Stomach (tissue), 8 donors: ENCODE measurements at regions not wholly inside any gene's neighbourhood (a gene's known extent, or its start where the extent isn't known, plus 50 kb on each side); places are given as distances from the start of the nearest gene placed in this dataset.

Experiments
- DNase-seq, 2 donors: peaks; one replicate each; pipeline versions ENCODE4 v3.0.0 to v3.0.0-alpha.2; 2013 to 2019
- H3K27ac ChIP-seq, 5 donors: fragments of 200-600 bp in 4 of 5; sonication (generic) in 4 of 5; one replicate each; pipeline ENCODE4 v1.5.1; 2013 to 2019; ENCODE audit warnings: mild to moderate bottlenecking in 1 of 5, moderate library complexity in 1 of 5
- H3K27me3 ChIP-seq, 3 donors: fragments of 200-600 bp; sonication (generic); one replicate each; pipeline ENCODE4 v1.5.1; 2017 to 2019; ENCODE audit warnings: mixed run types in 1 of 3
- H3K36me3 ChIP-seq, 4 donors: fragments of 200-600 bp; sonication (generic); 1 replicate in 3 of 4; 2 replicates in 1 of 4; pipeline ENCODE4 v1.5.1; 2016 to 2019
- H3K4me1 ChIP-seq, 4 donors: fragments of 200-600 bp; sonication (generic); one replicate each; pipeline ENCODE4 v1.5.1; 2016 to 2019
- H3K4me3 ChIP-seq, 4 donors: fragments of 200-600 bp; sonication (generic) in 3 of 4; one replicate each; pipeline ENCODE4 v1.5.1; 2016 to 2019; ENCODE audit warnings: mild to moderate bottlenecking in 1 of 4
- H3K9me3 ChIP-seq, 4 donors: fragments of 200-600 bp; sonication (generic); one replicate each; pipeline ENCODE4 v1.5.1; 2016 to 2019
- EP300 ChIP-seq: sonication (generic); formaldehyde crosslinking; IDR thresholded peaks from one replicate; pipeline ENCODE4 v1.6.1; 2017; ENCODE audit warnings: antibody characterized with exemption
- POLR2A ChIP-seq, 4 donors: fragments of 450-650 bp; IDR thresholded peaks; one replicate each; pipeline ENCODE4 v1.6.1; 2016; ENCODE audit warnings: antibody characterized with exemption in 4 of 4, control low read depth in 2 of 4, mild to moderate bottlenecking in 1 of 4, moderate library complexity in 1 of 4
- POLR2AphosphoS5 ChIP-seq, 3 donors: sonication (generic); formaldehyde crosslinking; IDR thresholded peaks; one replicate each; pipeline ENCODE4 v1.6.1; 2016; ENCODE audit warnings: antibody characterized with exemption in 3 of 3
- WGBS, 5 donors: extraction: QIAGEN DNeasy Blood & Tissue Kit in 3 of 5; methylation state at CpG; one replicate each; pipeline versions ENCODE4 v1.1.5 to v1.1.7; 2013 to 2018; 5-methylcytosine and 5-hydroxymethylcytosine counted together
- intact Hi-C: fragments of 100-400 bp; cut with DNase I; formaldehyde crosslinking; loops from one replicate; pipeline ENCODE4 v1.15.1; 2023; ENCODE audit warnings: low total_unique reads
- TF ChIP-seq, protein P1 (sequence below), 7 experiments: fragments of 450-650 bp in 4 of 7; fragments of 200-600 bp in 3 of 7; sonication (generic) in 3 of 7; IDR thresholded peaks; one replicate each; pipeline ENCODE4 v1.5.1; 2016 to 2019; ENCODE audit warnings: antibody characterized with exemption in 7 of 7, control low read depth in 2 of 7, mild to moderate bottlenecking in 1 of 7
- donor health status: healthy with polysubstance abuse.
- donor health status: Bipolar disorder and iron deficiency.
- donor health status: healthy.

DNA sequence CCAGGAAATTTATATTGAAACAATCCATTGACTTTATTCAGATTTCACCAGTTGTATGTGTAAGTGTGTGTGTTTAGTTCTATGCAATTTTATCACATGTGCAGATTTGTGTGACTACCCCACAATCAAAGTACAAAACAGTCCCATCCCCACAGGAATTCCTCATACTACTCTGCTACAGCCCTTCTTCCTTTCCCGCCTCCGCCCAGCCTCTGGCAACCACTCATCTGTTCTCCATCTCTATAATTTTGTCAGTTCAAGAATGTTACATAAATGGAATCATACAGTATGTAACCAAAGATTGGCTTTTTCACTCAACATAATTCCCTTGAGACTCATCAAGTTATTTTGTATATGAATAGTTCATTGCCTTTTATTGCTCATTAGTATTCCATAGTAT is 289.1 kb downstream of the GADD45G start:
- TF ChIP-seq EP300 (no peak), POLR2A (IDR thresholded peaks at IDR 0.05) (no peak), POLR2AphosphoS5 (IDR thresholded peaks at IDR 0.05) (no peak)
- TF ChIP-seq, protein P1, sequence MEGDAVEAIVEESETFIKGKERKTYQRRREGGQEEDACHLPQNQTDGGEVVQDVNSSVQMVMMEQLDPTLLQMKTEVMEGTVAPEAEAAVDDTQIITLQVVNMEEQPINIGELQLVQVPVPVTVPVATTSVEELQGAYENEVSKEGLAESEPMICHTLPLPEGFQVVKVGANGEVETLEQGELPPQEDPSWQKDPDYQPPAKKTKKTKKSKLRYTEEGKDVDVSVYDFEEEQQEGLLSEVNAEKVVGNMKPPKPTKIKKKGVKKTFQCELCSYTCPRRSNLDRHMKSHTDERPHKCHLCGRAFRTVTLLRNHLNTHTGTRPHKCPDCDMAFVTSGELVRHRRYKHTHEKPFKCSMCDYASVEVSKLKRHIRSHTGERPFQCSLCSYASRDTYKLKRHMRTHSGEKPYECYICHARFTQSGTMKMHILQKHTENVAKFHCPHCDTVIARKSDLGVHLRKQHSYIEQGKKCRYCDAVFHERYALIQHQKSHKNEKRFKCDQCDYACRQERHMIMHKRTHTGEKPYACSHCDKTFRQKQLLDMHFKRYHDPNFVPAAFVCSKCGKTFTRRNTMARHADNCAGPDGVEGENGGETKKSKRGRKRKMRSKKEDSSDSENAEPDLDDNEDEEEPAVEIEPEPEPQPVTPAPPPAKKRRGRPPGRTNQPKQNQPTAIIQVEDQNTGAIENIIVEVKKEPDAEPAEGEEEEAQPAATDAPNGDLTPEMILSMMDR (IDR thresholded peaks at IDR 0.05), result no peak
- intact Hi-C loops, result no loop called here
- Histone ChIP-seq H3K36me3 (no peaks in the 10 kb centered on the region), H3K9me3 (no peaks in the 10 kb centered on the region), H3K27me3 (no peaks in the 10 kb centered on the region), H3K4me1 (peaks cover 13 to 30% (median 21%) of the 10 kb centered on the region in 4 donors), H3K4me3 (no peak overlapping the region), H3K27ac (no peak overlapping the region)
- 93 to 100% (median 97%) methylated on average over 2 of the region's 2 CpGs for WGBS, 5 donors
- no peak for DNase-seq

DNA sequence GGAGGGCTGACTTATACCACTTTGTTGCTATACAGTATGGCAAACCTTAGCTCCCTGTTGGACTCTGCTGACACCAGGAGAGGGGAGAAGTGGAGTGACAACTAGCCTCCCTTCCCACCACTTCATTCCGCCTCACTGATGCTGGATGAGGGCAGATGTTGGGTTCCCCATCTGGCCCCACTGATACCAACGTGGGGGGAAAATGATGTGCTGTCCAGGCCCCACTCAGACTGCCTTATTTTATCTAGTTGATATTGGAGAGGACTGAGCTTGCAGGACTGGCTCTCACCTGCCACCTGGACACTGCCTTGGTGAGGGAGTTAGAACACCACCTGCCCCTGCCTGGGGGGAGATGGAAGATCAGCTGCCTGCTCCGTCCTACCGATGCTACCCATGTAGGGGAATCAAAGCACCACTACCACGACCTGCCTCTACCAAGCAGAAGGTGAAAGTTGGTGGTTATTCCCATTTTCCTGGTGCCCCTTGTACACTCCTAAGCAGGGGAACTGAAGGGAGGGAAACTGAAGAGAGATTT is 292.1 kb downstream of the GADD45G start:
- intact Hi-C loops, result no loop called here
- TF ChIP-seq POLR2A (IDR thresholded peaks at IDR 0.05), result no peak
- TF ChIP-seq POLR2AphosphoS5 (IDR thresholded peaks at IDR 0.05), result no peak
- no peak for TF ChIP-seq EP300
- TF ChIP-seq, protein P1 (IDR thresholded peaks at IDR 0.05), result no peak
- WGBS, 5 donors, result 82 to 92% (median 88%) methylated on average over 4 to 5 of the region's 5 CpGs

DNA sequence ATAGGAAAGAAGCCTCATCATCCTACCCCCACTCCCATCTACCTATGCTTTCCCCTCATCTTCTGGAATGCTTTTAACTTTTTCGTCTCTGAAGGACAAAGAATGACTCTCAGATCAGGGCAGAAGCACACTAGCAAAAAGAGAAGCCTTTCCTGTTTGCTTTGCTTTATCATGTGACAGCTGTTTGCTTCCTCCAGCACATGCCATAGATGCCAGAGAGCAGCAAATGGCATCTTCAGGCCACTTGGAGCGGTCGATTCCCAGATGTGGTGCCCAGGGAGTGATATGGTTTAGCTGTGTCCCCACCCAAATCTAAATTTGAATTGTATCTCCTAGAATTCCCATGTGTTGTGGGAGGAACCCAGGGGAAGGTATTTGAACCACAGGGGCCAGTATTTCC is 294.8 kb downstream of the GADD45G start:
- intact Hi-C loops, result no loop called here
- DNase-seq, result no peak
- H3K27me3 ChIP-seq, result no peaks in the 10 kb centered on the region
- no peak overlapping the region for H3K4me3 ChIP-seq
- no peaks in the 10 kb centered on the region for H3K9me3 ChIP-seq
- WGBS, 5 donors, result 67 to 84% (median 81%) methylated on average over 3 of the region's 3 CpGs
- H3K4me1 ChIP-seq, result peaks cover 0 to 19% (median 6%) of the 10 kb centered on the region in 4 donors
- no peaks in the 10 kb centered on the region for H3K36me3 ChIP-seq
- no peak overlapping the region for H3K27ac ChIP-seq
- no peak for TF ChIP-seq EP300
- TF ChIP-seq POLR2AphosphoS5 (IDR thresholded peaks at IDR 0.05), result no peak
- TF ChIP-seq, protein P1 (IDR thresholded peaks at IDR 0.05), result no peak
- TF ChIP-seq POLR2A (IDR thresholded peaks at IDR 0.05), result no peak

More for the DNA sequence above, 292.1 kb downstream of the GADD45G start:
- Histone ChIP-seq H3K27me3 (no peaks in the 10 kb centered on the region), H3K4me1 (peaks cover 2 to 22% (median 7%) of the 10 kb centered on the region in 4 donors), H3K36me3 (no peaks in the 10 kb centered on the region), H3K4me3 (no peak overlapping the region), H3K27ac (no peak overlapping the region), H3K9me3 (no peaks in the 10 kb centered on the region)
- DNase-seq, result no peak

DNA sequence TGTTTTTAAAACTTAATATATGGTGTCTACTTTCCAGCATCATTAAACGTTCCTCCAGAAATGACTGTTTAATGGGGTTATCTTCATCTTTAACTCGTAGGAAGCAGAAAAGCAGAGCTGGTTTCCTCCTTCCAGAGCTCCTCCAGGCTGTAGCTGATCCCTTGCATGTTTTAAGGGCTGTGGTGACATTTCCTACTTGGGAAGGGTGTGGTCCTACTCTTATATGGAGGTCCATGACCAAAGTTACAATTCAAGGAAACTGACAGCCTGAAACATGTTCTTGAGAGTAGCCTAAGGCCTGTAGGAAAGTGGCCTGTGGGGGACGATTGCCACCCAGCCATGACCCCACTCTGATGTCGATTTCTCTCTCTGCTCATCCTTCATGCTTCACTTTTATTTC is 297.1 kb downstream of the GADD45G start:
- TF ChIP-seq EP300, result no peak
- no peak for TF ChIP-seq POLR2A (IDR thresholded peaks at IDR 0.05)
- TF ChIP-seq, protein P1 (IDR thresholded peaks at IDR 0.05), result no peak
- TF ChIP-seq POLR2AphosphoS5 (IDR thresholded peaks at IDR 0.05), result no peak
- WGBS, 5 donors, result 76 to 86% (median 79%) methylated on average over 4 of the region's 4 CpGs
- Histone ChIP-seq H3K9me3 (no peaks in the 10 kb centered on the region), H3K4me3 (no peak overlapping the region), H3K36me3 (no peaks in the 10 kb centered on the region), H3K4me1 (peaks cover 0 to 19% (median 6%) of the 10 kb centered on the region in 4 donors), H3K27me3 (no peaks in the 10 kb centered on the region), H3K27ac (no peak overlapping the region)
- no peak for DNase-seq
- intact Hi-C loops, result no loop called here
